ENCODE measurements at regions not wholly inside any gene's neighbourhood (a gene's known extent, or its start where the extent isn't known, plus 50 kb on each side); places are given as distances from the start of the nearest gene placed in this dataset.
"Not testable (repeated sequence)": the region's sequence is repeated elsewhere in the genome, so short reads cannot be mapped to it uniquely, and the experiment has no call there.

- DNase-seq, result no peak
Observed at GRCh38 chr5:41995193-41995592, 70.1 kb downstream of the FBXO4 start.

- no peak for DNase-seq
Observed at GRCh38 chr5:42001673-42002072, 76.6 kb downstream of the FBXO4 start.

- DNase-seq, result not testable (repeated sequence)
Observed at GRCh38 chr5:42003852-42004251, 78.8 kb downstream of the FBXO4 start.

- no peak for DNase-seq
Observed at GRCh38 chr5:42005561-42006153, 80.6 kb downstream of the FBXO4 start.

GRCh38 chr5:42013561-42013960, 88.5 kb downstream of the FBXO4 start:
- no peak for DNase-seq

- no peak for DNase-seq
Observed at GRCh38 chr5:42015254-42015653, 90.2 kb downstream of the FBXO4 start.

GRCh38 chr5:42015681-42016080, 90.6 kb downstream of the FBXO4 start:
- DNase-seq, result no peak

- no peak for DNase-seq
Observed at GRCh38 chr5:42020788-42021530, 95.9 kb downstream of the FBXO4 start.

GRCh38 chr5:42021923-42022322, 96.8 kb downstream of the FBXO4 start:
- DNase-seq, result no peak

GRCh38 chr5:42022383-42022972, 97.4 kb downstream of the FBXO4 start:
- DNase-seq, result no peak

- DNase-seq, result no peak
Observed at GRCh38 chr5:42026446-42026845, 101.4 kb downstream of the FBXO4 start.

GRCh38 chr5:42032137-42032536, 107.1 kb downstream of the FBXO4 start:
- no peak for DNase-seq

GRCh38 chr5:42035526-42035925, 110.4 kb downstream of the FBXO4 start:
- no peak for DNase-seq

GRCh38 chr5:42036379-42036778, 111.3 kb downstream of the FBXO4 start:
- DNase-seq, result no peak

- no peak for DNase-seq
Observed at GRCh38 chr5:42037379-42037932, 112.4 kb downstream of the FBXO4 start.

GRCh38 chr5:42043400-42043799, 118.3 kb downstream of the FBXO4 start:
- no peak for DNase-seq

- DNase-seq, result no peak
Observed at GRCh38 chr5:42057254-42057690, 132.2 kb downstream of the FBXO4 start.

GRCh38 chr5:42059291-42059690, 134.2 kb downstream of the FBXO4 start:
- no peak for DNase-seq

GRCh38 chr5:42059778-42060464, 134.8 kb downstream of the FBXO4 start:
- DNase-seq, result no peak

GRCh38 chr5:42061121-42061520, 136.0 kb downstream of the FBXO4 start:
- no peak for DNase-seq

- DNase-seq, result no peak
Observed at GRCh38 chr5:42064821-42065220, 139.7 kb downstream of the FBXO4 start.

- DNase-seq, result no peak
Observed at GRCh38 chr5:42066131-42066530, 141.1 kb downstream of the FBXO4 start.

GRCh38 chr5:42074353-42074752, 149.3 kb downstream of the FBXO4 start:
- no peak for DNase-seq
